ENCODE measurements at regions not wholly inside any gene's neighbourhood (a gene's known extent, or its start where the extent isn't known, plus 50 kb on each side); places are given as distances from the start of the nearest gene placed in this dataset.

GRCh38 chrX:8946563-8946962 is 87.4 kb downstream of the FAM9B start:
- ATAC-seq (no peak), DNase-seq (no peak)
- no peak overlapping the region for H3K4me3 ChIP-seq
- H3K9me3 ChIP-seq = no peaks in the 10 kb centered on the region
- no peaks in the 10 kb centered on the region for H3K36me3 ChIP-seq (ENCODE audit: insufficient read depth in 1 of 2, low read depth in 1 of 2)
- H3K27me3 ChIP-seq (ENCODE audit: insufficient read depth in 3 of 3, low read length in 2 of 3) = peaks cover 0 to 10% (median 0%) of the 10 kb centered on the region in 3 donors
- no peak for TF ChIP-seq CTCF (IDR thresholded peaks at IDR 0.05)
- no peak overlapping the region for H3K27ac ChIP-seq
- no peaks in the 10 kb centered on the region for H3K4me1 ChIP-seq
- WGBS, 3 donors = 63 to 83% (median 79%) methylated on average over 2 of the region's 2 CpGs
- intact Hi-C loops (cut with DNase I) = no loop called here

- H3K4me1 ChIP-seq = no peaks in the 10 kb centered on the region
- intact Hi-C loops (cut with DNase I) = no loop called here
- peaks cover 4% of the 10 kb centered on the region for H3K9me3 ChIP-seq
- no peak for TF ChIP-seq CTCF (IDR thresholded peaks at IDR 0.05)
- H3K36me3 ChIP-seq (ENCODE audit: insufficient read depth in 1 of 2, low read depth in 1 of 2) = no peaks in the 10 kb centered on the region
- H3K27me3 ChIP-seq (ENCODE audit: insufficient read depth in 3 of 3, low read length in 2 of 3) = peaks cover 0 to 4% (median 0%) of the 10 kb centered on the region in 3 donors
- no peak for DNase-seq
- H3K27ac ChIP-seq = no peak overlapping the region
- ATAC-seq = no peak
- 35 to 54% (median 51%) methylated on average over 3 of the region's 3 CpGs for WGBS, 3 donors
- no peak overlapping the region for H3K4me3 ChIP-seq
These were observed 94.6 kb downstream of the FAM9B start for GRCh38 chrX:8939322-8939721.

GRCh38 chrX:8927701-8928100 is 106.2 kb downstream of the FAM9B start:
- Histone ChIP-seq H3K27me3 (ENCODE audit: insufficient read depth in 3 of 3, low read length in 2 of 3) (peaks cover 0 to 3% (median 0%) of the 10 kb centered on the region in 3 donors), H3K4me3 (no peak overlapping the region), H3K9me3 (no peaks in the 10 kb centered on the region), H3K27ac (no peak overlapping the region), H3K36me3 (ENCODE audit: insufficient read depth in 1 of 2, low read depth in 1 of 2) (no peaks in the 10 kb centered on the region), H3K4me1 (no peaks in the 10 kb centered on the region)
- WGBS, 3 donors = 39 to 66% (median 50%) methylated on average over 7 of the region's 7 CpGs
- no peak for TF ChIP-seq CTCF (IDR thresholded peaks at IDR 0.05)
- DNase-seq (no peak), ATAC-seq (no peak)
- intact Hi-C loops (cut with DNase I) = no loop called here

GRCh38 chrX:8927066-8927635 is 106.8 kb downstream of the FAM9B start:
- 63 to 82% (median 73%) methylated on average over 5 of the region's 5 CpGs for WGBS, 3 donors
- H3K9me3 ChIP-seq = no peaks in the 10 kb centered on the region
- no peaks in the 10 kb centered on the region for H3K36me3 ChIP-seq (ENCODE audit: insufficient read depth in 1 of 2, low read depth in 1 of 2)
- peaks cover 0 to 3% (median 0%) of the 10 kb centered on the region in 3 donors for H3K27me3 ChIP-seq (ENCODE audit: insufficient read depth in 3 of 3, low read length in 2 of 3)
- no peak for ATAC-seq
- DNase-seq = no peak
- no peaks in the 10 kb centered on the region for H3K4me1 ChIP-seq
- no peak overlapping the region for H3K4me3 ChIP-seq
- intact Hi-C loops (cut with DNase I) = no loop called here
- no peak for TF ChIP-seq CTCF (IDR thresholded peaks at IDR 0.05)
- no peak overlapping the region for H3K27ac ChIP-seq

GRCh38 chrX:8921615-8922014 is 112.3 kb downstream of the FAM9B start:
- no peak for TF ChIP-seq CTCF (IDR thresholded peaks at IDR 0.05)
- Histone ChIP-seq H3K36me3 (ENCODE audit: insufficient read depth in 1 of 2, low read depth in 1 of 2) (no peaks in the 10 kb centered on the region), H3K4me1 (no peaks in the 10 kb centered on the region), H3K4me3 (no peak overlapping the region), H3K9me3 (no peaks in the 10 kb centered on the region), H3K27ac (no peak overlapping the region), H3K27me3 (ENCODE audit: insufficient read depth in 3 of 3, low read length in 2 of 3) (peaks cover 0 to 12% (median 0%) of the 10 kb centered on the region in 3 donors)
- ATAC-seq = no peak
- intact Hi-C loops (cut with DNase I) = no loop called here
- 64 to 79% (median 73%) methylated on average over 2 of the region's 2 CpGs for WGBS, 3 donors
- DNase-seq = no peak

All from psoas muscle (tissue), 7 donors.